RWPE2 (cell line): ENCODE measurements at regions not wholly inside any gene's neighbourhood (a gene's known extent, or its start where the extent isn't known, plus 50 kb on each side); places are given as distances from the start of the nearest gene placed in this dataset.

Experiments used
- ATAC-seq: fragments of 200-7000 bp; cut with Tn5 transposase; 3 replicates; pipeline ENCODE4 v1.9.1; 2021; ENCODE audit warnings: low read depth
- DNase-seq: peaks from one replicate; pipeline ENCODE4 v3.0.0-alpha.2; 2020; ENCODE audit warnings: low spot score
- H3K27ac ChIP-seq: fragments of 450-650 bp; 2 replicates; pipeline ENCODE4 v1.5.1; 2017; ENCODE audit warnings: mild to moderate bottlenecking; ENCODE audit not compliant: poor library complexity, severe bottlenecking
- H3K27me3 ChIP-seq: fragments of 250-450 bp; sonication (Bioruptor Pico); 2 replicates; pipeline ENCODE4 v1.5.1; 2021; ENCODE audit warnings: mild to moderate bottlenecking, moderate library complexity; ENCODE audit not compliant: insufficient read depth, poor library complexity, severe bottlenecking
- H3K36me3 ChIP-seq: fragments of 250-450 bp; sonication (Bioruptor Pico); 2 replicates; pipeline ENCODE4 v1.5.1; 2020; ENCODE audit warnings: low read depth, mild to moderate bottlenecking, moderate library complexity
- H3K4me1 ChIP-seq: fragments of 250-450 bp; sonication (Bioruptor Pico); 2 replicates; pipeline ENCODE4 v1.5.1; 2021; ENCODE audit warnings: mild to moderate bottlenecking, moderate library complexity; ENCODE audit not compliant: insufficient read depth, poor library complexity, severe bottlenecking
- H3K4me3 ChIP-seq: fragments of 250-450 bp; sonication (Bioruptor Pico); 2 replicates; pipeline ENCODE4 v1.5.1; 2021; ENCODE audit warnings: mild to moderate bottlenecking, moderate library complexity; ENCODE audit not compliant: severe bottlenecking
- H3K9me3 ChIP-seq: fragments of 250-450 bp; sonication (Bioruptor Pico); 2 replicates; pipeline ENCODE4 v1.5.1; 2021; ENCODE audit warnings: mild to moderate bottlenecking, moderate library complexity; ENCODE audit not compliant: severe bottlenecking
- CTCF ChIP-seq: fragments of 450-650 bp; IDR thresholded peaks from one replicate; pipeline ENCODE4 v1.5.1; 2017; ENCODE audit warnings: mild to moderate bottlenecking, moderate library complexity; ENCODE audit not compliant: poor library complexity, severe bottlenecking

- DNase-seq (no peak), ATAC-seq (no peak)
- Histone ChIP-seq H3K27ac (peak overlapping the region; percentile 100), H3K9me3 (no peaks in the 10 kb centered on the region), H3K36me3 (no peaks in the 10 kb centered on the region), H3K4me1 (peaks cover 75% of the 10 kb centered on the region), H3K27me3 (no peaks in the 10 kb centered on the region), H3K4me3 (no peak overlapping the region)
- no peak for TF ChIP-seq CTCF
Measured at GRCh38 chr2:207252979-207253645, 87.4 kb upstream of the KLF7 start.

GRCh38 chr2:207253666-207254345 lies 88.1 kb upstream of the KLF7 start:
- Histone ChIP-seq H3K36me3 (no peaks in the 10 kb centered on the region), H3K4me1 (peaks cover 75% of the 10 kb centered on the region), H3K4me3 (no peak overlapping the region), H3K9me3 (no peaks in the 10 kb centered on the region), H3K27ac (peak overlapping the region; percentile 100), H3K27me3 (no peaks in the 10 kb centered on the region)
- DNase-seq, result no peak
- no peak for TF ChIP-seq CTCF
- peak; percentile 60 for ATAC-seq

GRCh38 chr2:207254591-207255464 lies 89.1 kb upstream of the KLF7 start:
- Histone ChIP-seq H3K36me3 (no peaks in the 10 kb centered on the region), H3K9me3 (no peaks in the 10 kb centered on the region), H3K4me1 (peaks cover 74% of the 10 kb centered on the region), H3K4me3 (no peak overlapping the region), H3K27me3 (no peaks in the 10 kb centered on the region), H3K27ac (peak overlapping the region; percentile 100)
- ATAC-seq, result no peak
- TF ChIP-seq CTCF, result no peak
- no peak for DNase-seq

- H3K4me1 ChIP-seq, result peaks cover 64% of the 10 kb centered on the region
- DNase-seq, result no peak
Measured at GRCh38 chr2:207255565-207256470, 90.1 kb upstream of the KLF7 start.

More at GRCh38 chr2:207255565-207256470, 90.1 kb upstream of the KLF7 start:
- H3K27me3 ChIP-seq, result no peaks in the 10 kb centered on the region
- peak overlapping the region; percentile 100 for H3K27ac ChIP-seq
- TF ChIP-seq CTCF, result no peak
- H3K4me3 ChIP-seq, result no peak overlapping the region
- no peaks in the 10 kb centered on the region for H3K9me3 ChIP-seq
- no peaks in the 10 kb centered on the region for H3K36me3 ChIP-seq
- ATAC-seq, result no peak
